ENCODE measurements at regions not wholly inside any gene's neighbourhood (a gene's known extent, or its start where the extent isn't known, plus 50 kb on each side); places are given as distances from the start of the nearest gene placed in this dataset.
"Not testable (repeated sequence)": the region's sequence is repeated elsewhere in the genome, so short reads cannot be mapped to it uniquely, and the experiment has no call there.

DNA sequence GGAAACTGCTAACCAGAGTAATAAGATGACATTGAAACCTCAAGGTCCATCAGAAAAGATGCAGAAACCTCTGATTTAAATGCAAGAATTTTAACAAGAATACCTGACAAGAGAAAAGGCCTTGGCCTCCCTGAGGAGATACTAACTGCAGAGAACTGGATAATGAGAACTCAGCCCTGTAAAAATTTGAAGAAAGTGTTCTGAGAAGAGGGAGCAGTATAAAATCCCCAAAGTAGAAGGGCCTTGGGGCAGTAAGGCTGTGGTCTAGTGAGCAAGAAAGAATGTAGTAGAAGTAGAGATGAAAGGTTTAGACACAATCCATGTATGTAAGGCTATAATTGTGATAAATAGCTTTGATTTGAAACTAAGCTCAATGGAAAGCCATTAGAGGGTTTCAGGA lies 394.1 kb downstream of the ZBBX start:
- no peak for DNase-seq

DNA sequence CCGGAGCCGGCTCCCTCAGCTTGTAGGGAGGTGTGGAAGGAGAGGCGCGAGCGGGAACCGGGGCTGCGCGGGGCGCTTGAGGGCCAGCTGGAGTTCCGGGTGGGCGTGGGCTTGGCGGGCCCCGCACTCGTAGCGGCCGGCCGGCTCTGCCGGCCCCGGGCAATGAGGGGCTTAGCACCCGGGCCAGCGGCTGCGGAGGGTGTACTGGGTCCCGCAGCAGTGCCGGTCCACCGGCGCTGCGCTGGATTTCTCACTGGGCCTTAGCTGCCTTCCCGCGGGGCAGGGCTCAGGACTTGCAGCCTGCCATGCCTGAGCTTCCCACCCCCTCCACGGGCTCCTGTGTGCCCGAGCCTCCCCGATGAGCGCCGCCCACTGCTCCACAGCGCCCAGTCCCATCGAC lies 404.3 kb downstream of the ZBBX start:
- DNase-seq = not testable (repeated sequence)

DNA sequence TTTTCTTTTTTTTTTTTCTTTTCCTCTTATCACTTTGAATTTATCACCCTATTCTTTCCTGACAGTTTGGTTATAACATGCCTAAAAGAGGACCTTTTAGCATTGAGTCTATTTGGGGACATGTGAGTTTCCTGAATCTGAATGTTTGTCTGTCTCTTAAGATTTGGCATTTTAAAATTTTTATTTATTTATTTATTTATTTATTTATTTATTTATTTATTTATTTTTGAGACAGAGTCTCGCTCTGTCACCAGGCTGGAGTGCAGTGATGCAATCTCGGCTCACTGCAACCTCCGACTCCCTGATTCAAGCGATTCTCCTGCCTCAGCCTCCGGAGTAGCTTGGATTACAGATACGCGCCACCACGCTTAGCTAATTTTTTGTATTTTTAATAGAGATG lies 412.4 kb downstream of the ZBBX start:
- not testable (repeated sequence) for DNase-seq

DNA sequence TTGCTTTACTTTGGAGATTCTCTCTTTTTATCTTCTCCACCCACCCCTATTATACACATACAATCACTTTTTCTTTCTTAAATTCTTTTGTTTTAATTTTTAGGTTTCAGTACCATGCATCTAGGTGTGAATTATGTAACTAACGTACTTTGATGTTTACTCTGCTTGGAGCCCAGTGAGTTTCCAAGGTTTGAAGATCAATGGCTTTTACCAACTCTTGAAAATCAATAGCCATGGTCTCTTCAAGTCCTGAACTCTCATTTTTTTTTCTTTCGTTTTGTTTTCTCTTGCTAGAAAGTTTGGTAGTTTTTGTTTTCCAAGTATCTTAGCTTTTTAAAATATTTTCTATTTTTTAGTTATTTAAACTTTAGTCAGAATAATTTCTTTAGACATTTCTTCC lies 417.2 kb downstream of the ZBBX start:
- DNase-seq = no peak

DNA sequence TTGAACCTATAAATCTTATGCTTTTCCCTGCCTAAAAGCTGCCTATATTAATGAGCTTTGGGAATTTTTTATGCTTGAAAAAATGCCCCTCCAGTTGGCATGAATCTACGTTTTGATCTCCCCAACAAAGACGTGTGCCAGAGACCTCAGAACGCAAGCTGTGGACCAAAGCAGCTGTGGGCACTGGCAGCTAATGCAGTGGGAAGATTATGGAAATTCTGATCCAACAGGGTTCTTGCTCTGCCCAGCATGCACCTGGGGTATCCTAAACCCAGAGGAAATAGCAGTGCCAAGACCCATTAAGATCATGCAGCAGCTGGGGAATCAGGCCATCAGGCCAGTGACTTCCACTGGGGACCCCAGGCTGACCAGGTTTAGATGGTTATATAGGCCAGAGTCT lies 423.0 kb downstream of the ZBBX start:
- no peak for DNase-seq

DNA sequence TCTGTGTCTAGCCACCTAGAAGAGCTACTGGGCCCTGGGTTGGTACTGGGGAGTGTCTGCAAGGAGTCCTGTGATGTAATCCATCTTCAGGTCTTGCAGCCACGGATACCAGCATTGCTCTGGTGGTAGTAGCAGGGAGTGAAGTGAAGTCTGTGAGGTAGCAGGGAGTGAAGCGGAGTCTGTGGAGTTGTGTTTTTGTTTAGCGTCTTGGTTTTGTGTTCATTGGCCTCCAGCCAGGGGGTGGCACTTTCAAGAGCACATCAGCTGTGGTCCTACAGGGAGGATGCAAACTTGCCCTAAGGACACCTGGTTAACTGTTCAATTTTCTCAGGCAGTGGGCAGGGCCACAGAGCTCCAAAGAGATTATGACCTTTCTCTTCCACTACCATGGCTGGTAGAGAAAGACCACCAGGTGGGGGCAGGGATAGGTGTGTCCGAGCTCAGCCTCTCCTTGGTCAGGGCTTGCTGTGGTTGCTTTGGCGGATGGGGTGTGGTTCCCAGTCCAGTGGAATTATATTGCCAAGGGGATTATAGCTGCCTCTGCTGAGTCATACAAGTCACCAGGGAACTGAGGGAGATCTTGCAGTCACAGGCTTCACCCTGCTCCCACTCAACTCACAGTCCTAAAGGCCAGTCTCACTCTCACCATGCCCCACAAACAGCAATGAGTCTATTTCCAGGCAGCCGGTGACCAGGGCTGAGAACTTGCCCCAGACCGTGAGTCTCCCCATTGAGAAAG lies 424.7 kb downstream of the ZBBX start:
- DNase-seq = no peak

DNA sequence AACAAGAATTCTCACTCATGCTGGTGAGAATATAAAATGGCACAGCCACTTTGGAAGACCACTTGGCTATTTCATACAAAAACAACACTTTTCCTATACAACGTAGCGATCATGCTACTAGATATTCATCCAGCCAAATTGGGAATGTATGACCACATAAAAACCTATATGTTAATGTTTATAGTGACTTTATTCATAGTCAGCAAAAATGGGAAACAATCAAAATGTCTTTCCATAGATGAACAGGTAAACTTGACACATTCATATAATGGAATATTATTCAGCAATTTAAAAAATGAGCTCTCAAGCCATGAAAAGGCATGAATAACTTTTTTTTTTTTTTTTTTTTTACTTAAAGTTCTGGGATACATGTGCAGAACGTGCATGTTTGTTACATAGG lies 445.2 kb downstream of the ZBBX start:
- DNase-seq = no peak

DNA sequence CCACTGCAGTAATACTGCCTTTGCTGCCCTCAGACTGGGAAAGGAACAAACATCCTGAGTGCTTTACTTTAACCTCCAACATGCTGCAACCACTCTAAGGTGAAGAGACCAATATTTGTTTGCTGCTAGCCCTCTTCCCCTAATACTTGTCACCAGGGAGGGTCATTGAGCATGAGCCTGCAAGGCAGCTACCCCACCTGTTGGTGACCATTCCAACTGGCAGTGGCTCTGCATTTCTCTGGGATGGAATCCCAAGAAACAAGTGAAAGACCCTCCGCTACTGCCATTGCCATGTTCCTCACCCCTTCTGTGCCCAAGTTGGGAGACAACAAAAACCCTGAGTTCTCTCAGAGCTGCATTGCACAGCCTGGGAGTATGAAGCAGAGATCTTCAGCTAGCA lies 462.7 kb downstream of the ZBBX start:
- no peak for DNase-seq

DNA sequence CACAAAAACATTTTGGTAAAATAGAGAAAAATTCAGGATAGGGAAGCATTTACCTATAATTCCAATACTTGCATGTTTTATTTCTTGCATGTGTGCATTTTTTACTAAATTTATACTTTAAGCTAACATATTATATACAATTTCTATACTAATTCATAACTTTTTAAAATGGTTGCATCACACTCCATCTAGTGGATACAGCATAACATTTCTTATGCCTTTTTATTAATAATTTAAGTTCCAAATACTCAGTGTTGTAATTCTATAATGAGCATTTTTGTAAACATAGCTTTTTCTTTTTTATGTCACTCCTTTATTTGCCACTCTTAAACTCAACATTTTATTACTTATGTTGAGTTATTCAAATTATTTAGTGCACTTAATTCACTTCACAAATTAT lies 477.7 kb downstream of the ZBBX start:
- DNase-seq = no peak

DNA sequence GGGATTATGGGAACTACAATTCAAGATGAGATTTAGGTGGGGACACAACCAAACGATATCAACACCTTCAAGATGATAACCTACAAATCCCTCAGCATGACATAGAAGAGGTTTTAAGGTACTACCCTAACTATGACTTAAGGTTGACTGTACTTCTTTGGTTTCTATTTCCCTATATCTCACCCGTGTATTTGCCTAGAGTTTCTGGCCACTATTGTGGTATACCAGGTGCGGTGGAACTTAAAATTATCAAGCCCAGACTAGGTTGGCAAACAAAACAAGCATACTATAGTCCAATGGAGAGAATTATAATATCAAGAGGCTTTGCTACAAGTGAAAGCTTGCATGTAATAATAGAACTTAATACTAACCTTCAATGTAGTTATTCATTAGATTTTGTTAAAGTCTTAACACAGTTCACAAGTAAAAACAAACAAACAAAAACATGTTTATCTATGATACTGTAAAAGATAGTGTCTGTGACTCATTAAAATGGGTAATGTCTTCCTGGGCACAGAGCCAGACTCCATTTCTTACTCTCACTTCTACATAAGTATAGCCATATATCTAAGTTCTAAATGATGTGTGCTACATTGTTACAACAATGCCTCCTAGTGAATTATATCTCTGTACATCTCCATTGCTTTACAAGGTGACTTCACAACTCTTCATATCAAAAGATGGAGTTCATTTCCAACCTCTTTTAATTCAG lies 479.1 kb downstream of the ZBBX start:
- no peak for DNase-seq

DNA sequence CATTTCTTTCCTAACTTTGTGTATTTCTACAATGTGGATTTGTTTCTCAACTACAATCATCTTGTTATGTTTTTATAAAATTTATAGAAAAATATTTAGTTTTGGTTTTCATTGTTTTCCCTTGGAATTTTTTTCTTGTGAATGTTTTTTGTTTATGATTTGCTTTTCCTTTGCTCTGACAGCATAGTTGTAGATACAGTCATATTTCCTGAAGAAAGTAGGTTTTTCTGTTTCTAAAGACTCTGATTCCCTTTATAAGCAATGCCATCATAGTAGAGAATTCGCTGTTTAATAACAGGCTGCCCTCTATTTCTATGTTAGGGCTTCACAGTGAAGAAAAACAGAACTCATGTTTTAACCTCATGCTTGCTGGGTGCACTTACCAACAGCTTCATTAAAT lies 482.3 kb downstream of the ZBBX start:
- DNase-seq = no peak

DNA sequence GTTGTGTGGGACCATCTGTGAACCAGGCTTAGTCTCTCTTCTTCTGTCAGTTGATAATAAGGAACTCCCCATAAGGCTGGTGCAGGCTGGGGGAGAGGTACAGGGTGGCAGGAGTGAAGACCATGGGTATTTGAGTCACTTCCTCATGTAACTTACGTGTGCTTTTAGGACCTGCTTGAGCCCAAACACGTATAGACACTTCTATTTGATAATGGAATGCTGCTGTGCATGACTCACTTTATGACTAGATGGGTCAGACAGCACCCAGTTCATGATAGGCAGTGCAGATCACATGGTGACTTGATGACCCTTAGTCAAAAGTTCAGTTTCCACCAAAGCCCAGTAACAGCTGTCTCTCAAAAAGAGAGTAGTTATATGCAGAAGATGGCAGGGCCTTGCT lies 490.9 kb downstream of the ZBBX start:
- DNase-seq = no peak

DNA sequence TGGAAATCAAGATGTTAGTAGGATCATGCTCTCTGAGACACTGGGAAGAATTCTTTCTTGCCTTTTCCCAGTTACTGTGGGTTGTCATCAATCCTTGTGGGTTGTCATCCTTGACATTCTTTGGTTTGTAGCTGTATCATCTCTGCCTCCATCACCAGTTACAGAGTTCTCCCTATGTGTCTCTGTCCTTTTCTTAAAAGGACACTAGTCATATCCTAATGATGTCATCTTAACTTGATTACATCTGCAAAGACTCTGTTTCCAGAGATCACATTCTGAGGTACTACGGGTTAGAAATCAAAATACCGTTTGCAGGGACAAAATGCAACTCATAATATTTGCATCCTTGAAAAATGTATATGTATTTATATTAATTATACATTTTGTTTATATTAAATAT lies 500.4 kb downstream of the ZBBX start:
- DNase-seq = no peak

DNA sequence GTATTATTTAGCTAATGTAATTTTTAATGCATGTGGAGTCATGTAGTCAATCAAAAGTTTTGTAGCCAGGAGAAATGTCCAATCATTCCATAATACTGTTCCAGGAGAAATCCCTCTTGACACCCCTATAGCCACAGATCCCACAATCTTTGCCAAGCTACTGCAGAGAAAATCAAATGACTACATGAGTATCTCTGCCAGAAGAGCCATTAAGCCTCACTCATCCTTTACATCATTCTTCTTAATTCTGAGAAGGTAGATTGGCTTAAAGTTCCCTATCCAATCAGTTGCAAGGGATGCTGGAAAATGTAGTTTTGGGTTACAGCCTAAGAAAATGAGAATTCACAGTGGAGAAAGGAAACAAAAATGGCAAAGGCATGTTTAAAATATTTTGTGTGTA lies 502.1 kb downstream of the ZBBX start:
- no peak for DNase-seq

DNA sequence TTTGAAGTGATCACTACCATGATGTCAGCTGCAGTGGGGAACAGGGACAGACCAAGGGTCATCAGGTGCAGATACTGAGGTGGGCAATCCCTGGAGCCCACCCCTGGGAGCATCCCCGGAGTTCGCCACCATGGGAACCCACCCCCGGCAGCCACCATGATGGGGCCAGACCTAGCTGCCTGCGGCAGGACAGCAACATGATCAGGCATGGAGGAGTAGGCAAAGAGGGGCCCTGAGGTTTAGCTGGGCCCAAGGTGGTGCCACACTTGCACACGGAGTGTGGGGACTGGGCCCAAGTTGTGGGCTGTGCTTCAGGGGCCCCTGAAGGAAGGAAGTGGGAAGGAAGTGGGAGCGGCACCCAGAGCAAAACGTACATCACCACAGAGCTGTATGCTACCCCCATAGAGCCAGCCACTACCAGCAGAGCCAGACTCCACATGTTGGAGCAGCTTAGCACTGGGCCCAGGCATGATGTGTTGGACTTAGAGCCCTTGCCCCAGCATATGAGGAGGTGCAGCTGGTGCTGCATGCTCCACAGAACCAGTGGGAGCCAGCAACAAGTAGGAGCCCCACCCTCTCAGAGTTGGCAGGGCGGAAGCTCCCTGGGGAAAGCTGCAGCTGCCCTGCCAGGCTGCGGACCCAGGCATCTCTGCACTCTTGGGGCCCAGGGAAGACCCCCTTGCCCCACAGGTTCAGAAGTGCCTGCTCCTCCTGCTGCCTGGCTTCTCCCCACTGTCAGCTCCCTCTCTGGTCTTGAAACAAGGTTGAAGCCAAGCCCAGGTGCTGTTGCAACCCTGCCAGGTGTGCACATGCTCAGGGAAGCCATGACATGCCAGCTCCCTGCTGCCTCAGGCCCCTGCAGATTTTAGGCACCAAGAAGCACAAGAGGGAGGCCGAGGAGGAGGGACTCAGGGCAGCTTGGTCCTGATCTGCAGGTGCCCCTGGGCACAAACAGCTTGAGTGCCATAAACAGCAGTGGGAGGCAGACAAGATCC lies 515.3 kb downstream of the ZBBX start:
- DNase-seq = no peak

DNA sequence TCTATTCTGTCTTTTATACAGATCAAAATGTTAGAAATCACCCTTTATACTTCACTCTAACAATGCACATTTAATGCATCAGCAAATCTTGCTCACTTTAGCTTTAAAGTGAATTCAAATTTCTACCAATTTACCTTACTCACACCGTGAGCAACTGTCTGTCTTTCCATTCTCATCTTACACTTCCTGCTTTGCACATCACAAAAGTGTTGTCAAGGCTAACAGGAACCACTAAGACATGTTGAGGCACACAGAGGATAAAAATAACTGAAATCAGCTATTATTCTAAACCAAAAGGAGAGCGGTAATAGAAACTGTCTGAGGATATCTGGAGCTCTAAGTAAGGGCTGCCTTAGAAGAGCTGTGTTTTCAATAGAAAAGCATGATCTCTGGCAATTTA lies 519.9 kb downstream of the ZBBX start:
- DNase-seq = no peak

DNA sequence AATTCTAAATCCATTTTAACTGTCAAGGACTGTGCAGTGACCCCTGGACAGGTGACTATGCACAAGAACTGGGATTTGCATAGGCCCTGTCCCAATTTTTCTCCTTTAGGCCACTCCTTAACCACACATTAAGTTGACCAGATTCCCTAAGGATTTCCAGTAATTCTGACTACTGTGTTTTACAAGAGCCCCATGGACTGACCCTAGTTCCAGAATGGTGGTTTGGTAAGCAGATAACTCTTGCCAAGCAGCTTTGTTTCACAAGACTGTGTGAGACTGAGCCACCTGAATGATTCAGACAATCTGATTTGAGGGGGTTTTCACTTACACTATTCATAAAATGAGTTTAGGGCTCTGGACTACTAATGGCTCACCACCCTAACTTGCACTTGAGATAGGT lies 535.8 kb downstream of the ZBBX start:
- no peak for DNase-seq

DNA sequence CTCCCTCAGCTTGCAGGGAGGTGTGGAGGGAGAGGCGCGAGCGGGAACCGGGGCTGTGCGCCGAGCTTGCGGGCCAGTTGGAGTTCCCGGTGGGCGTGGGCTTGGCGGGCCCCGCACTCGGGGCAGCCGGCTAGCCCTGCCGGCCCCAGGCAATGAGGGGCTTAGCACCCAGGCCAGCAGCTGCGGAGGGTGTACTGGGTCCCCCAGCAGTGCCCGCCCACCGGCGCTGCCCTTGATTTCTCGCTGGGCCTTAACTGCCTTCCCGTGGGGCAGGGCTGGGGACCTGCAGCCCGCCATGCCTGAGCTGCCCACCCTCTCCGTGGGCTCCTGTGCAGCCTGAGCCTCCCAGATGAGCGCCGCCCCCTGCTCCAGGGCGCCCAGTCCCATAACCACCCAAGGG lies 537.3 kb downstream of the ZBBX start:
- DNase-seq = not testable (repeated sequence)

DNA sequence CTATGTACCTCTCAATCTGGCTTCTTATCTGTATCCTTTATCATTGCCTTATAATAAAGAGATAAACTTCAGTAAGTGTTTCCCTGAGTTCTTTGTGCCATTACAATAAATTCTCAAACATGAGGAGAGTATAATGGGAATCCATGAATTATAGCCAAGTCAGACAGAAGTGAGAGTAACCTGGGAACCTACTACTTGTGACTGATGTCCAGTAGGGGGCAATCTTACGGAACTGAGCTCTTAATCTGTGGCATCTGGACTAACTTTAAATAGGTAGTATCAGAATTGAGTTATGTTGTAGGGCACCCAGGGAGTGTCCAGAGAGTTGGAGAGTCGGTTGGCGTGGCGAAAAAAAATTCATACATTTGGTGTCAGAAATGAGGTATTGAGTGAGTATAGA lies 542.6 kb downstream of the ZBBX start:
- no peak for DNase-seq

DNA sequence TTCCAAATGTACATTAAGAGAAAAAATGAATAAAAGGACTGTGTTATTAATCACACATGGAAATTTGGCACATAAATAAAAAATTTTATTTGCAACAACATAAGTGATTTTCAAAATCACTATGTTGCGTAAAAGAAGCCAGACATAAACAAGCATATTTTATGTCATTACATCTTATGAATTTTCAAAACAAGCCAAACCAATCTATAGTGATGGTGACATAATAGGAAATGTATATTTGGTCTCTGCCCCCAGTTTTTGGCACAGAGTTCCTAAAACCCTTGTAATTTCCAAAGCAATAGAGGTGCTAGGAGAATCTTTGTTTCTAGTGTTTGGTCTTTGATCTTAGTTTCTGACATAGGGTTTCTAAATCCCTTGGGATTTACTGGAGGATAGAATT lies 543.3 kb downstream of the ZBBX start:
- DNase-seq = no peak

DNA sequence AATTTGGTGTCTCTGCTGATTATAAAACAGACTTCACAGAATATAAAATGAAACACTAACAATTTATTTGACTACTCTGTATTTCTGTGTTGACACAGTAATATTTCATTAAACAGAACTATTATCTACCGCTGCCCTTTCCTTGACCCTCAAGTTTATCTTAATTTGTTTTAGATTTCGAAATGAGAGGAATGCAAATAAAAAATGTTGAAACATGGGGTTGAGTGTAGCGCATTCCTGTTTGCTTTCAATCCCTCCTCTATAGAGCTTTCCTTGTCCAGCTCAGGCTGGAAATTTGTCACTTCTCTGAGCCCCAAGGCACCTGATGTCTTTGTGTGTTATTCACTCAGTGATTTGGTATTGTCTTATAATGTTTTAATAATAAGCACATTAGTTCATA lies 550.2 kb downstream of the ZBBX start:
- DNase-seq = peak; percentile 92

DNA sequence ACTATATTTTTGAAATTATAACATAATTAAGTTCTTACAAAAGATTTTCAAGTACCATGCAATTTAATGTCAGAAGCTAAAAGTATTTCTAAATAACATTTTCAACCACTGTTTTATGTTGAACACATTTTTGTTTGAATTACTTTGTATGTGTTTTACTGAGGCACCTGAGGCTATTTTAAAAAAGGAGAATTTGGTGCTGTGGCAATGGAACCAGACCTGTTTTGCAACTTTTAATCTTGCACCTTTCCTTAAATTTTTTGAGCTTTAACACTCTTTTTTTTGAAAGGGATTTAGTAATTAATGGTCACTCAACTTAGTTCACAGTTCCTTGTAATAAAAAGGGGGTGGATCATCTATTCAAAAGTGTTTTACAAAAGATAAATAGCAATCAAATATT lies 561.6 kb downstream of the ZBBX start:
- DNase-seq = no peak

DNA sequence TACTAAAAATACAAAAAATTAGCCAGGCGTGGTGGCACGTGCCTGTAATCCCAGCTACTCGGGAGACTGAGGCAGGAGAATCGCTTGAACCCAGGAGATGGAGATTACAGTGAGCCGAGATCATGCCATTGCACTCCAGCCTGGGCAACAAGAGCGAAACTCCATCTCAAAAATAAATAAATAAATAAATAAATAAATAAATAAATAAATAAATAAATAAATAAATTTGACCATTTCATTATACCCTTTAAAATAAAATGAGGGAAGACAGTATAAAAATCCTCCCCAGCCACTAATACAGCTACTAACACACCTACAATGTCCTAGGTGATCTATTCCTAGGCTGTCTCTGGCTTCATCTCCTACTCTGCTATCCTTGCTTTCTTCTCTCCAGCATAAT lies 562.8 kb downstream of the ZBBX start:
- not testable (repeated sequence) for DNase-seq
